Ascending aorta (tissue), 2 donors: ENCODE measurements at regions not wholly inside any gene's neighbourhood (a gene's known extent, or its start where the extent isn't known, plus 50 kb on each side); places are given as distances from the start of the nearest gene placed in this dataset.

Source experiments
- DNase-seq, 2 donors: peaks; one replicate each; pipeline ENCODE4 v3.0.0-alpha.2; 2019; ENCODE audit warnings: low spot score in 2 of 2
- H3K27ac ChIP-seq, 2 donors: fragments of 200-600 bp; sonication (generic); one replicate each; pipeline ENCODE4 v1.5.1; 2016 to 2017; ENCODE audit warnings: mild to moderate bottlenecking in 1 of 2
- H3K27me3 ChIP-seq: fragments of 200-600 bp; sonication (generic); one replicate; pipeline ENCODE4 v1.5.1; 2017
- H3K36me3 ChIP-seq, 2 donors: fragments of 200-600 bp; sonication (generic); one replicate each; pipeline ENCODE4 v1.5.1; 2016
- H3K4me1 ChIP-seq, 2 donors: fragments of 200-600 bp; sonication (generic); one replicate each; pipeline ENCODE4 v1.5.1; 2016 to 2017; ENCODE audit warnings: mild to moderate bottlenecking in 1 of 2
- H3K4me3 ChIP-seq, 2 donors: fragments of 200-600 bp; sonication (generic); one replicate each; pipeline ENCODE4 v1.5.1; 2016 to 2017; ENCODE audit warnings: mild to moderate bottlenecking in 1 of 2
- H3K9me3 ChIP-seq, 2 donors: fragments of 200-600 bp; sonication (generic); one replicate each; pipeline ENCODE4 v1.5.1; 2016
- intact Hi-C: fragments of 100-400 bp; cut with DNase I; formaldehyde crosslinking; loops from one replicate; pipeline ENCODE4 v1.15.1; 2023
- TF ChIP-seq, protein P1 (sequence below), 3 experiments: fragments of 200-600 bp in 2 of 3; fragments of 450-650 bp in 1 of 3; sonication (generic) in 2 of 3; IDR thresholded peaks; one replicate each; pipeline ENCODE4 v1.5.1; 2016 to 2019; ENCODE audit warnings: antibody characterized with exemption in 3 of 3, mild to moderate bottlenecking in 1 of 3, moderate library complexity in 1 of 3

GRCh38 chr1:166379447-166379846 lies 212.6 kb upstream of the FAM78B start:
- Histone ChIP-seq H3K4me1 (no peaks in the 10 kb centered on the region), H3K9me3 (no peaks in the 10 kb centered on the region), H3K36me3 (no peaks in the 10 kb centered on the region), H3K27ac (no peak overlapping the region), H3K4me3 (no peak overlapping the region), H3K27me3 (no peaks in the 10 kb centered on the region)
- DNase-seq, result no peak
- intact Hi-C loops, result no loop called here
- TF ChIP-seq, protein P1, sequence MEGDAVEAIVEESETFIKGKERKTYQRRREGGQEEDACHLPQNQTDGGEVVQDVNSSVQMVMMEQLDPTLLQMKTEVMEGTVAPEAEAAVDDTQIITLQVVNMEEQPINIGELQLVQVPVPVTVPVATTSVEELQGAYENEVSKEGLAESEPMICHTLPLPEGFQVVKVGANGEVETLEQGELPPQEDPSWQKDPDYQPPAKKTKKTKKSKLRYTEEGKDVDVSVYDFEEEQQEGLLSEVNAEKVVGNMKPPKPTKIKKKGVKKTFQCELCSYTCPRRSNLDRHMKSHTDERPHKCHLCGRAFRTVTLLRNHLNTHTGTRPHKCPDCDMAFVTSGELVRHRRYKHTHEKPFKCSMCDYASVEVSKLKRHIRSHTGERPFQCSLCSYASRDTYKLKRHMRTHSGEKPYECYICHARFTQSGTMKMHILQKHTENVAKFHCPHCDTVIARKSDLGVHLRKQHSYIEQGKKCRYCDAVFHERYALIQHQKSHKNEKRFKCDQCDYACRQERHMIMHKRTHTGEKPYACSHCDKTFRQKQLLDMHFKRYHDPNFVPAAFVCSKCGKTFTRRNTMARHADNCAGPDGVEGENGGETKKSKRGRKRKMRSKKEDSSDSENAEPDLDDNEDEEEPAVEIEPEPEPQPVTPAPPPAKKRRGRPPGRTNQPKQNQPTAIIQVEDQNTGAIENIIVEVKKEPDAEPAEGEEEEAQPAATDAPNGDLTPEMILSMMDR (IDR thresholded peaks at IDR 0.05), result no peak

DNA sequence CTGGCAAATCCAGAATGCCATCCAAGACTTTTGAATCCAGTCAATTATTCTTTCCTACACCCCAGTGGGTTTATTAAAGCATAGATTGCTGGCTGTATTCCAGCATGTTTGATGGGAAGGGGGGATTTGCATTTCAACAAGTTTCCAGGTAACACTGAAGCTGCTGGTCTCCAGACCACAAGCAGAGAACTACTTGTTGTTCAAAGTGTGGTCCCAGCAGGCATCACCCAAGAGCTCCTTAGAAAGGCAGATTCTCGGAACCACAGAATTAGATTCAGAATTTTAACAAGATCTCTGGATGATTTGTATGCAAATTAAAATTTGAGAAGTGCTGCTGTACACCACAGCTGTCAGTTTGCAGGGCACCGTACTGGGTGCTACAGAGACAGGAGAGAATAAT lies 216.3 kb upstream of the FAM78B start:
- DNase-seq, result no peak
- TF ChIP-seq, protein P1 (IDR thresholded peaks at IDR 0.05), result no peak
- no peaks in the 10 kb centered on the region for H3K4me1 ChIP-seq
- H3K4me3 ChIP-seq, result no peak overlapping the region
- H3K27ac ChIP-seq, result no peak overlapping the region
- intact Hi-C loops, result no loop called here
- H3K36me3 ChIP-seq, result no peaks in the 10 kb centered on the region
- H3K27me3 ChIP-seq, result no peaks in the 10 kb centered on the region
- H3K9me3 ChIP-seq, result no peaks in the 10 kb centered on the region

DNA sequence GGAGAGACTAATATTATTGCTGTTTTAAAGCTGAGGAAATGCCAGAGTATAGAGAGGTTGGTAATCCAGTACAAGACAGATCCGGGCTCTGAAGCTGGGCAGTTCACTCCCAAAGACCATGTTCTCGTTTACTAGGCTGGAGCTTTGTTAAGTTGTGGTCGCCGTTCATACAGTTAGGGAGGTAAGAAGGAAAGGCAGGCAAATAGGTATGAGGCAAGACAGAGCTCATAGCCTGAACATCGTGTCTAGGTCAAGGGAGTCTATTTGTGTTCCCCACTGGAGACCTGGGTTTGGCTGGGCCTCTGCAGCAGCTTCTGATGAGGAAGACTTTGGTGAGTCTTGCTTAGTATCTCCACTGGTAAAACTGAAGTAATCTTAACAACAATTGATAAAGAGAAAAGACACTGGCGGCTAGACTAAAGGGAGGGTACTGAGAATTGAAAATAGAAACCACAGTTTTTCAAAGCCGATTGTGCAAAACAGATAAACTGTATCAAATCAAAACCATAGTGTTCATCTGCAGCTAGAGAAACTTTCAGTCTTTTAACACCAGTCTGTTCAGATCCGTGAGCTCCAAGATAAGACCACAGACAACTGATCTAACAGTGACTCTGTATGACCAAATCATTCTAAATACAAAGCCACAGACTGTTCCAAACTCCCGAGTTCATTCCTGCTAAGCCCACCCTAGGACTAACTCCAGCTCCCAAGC lies 217.0 kb upstream of the FAM78B start:
- TF ChIP-seq, protein P1 (IDR thresholded peaks at IDR 0.05), result no peak
- Histone ChIP-seq H3K27me3 (no peaks in the 10 kb centered on the region), H3K27ac (no peak overlapping the region), H3K36me3 (no peaks in the 10 kb centered on the region), H3K9me3 (no peaks in the 10 kb centered on the region), H3K4me1 (no peaks in the 10 kb centered on the region), H3K4me3 (no peak overlapping the region)
- DNase-seq, result no peak
- intact Hi-C loops, result no loop called here

GRCh38 chr1:166384948-166385347 lies 218.1 kb upstream of the FAM78B start:
- Histone ChIP-seq H3K4me1 (no peaks in the 10 kb centered on the region), H3K36me3 (no peaks in the 10 kb centered on the region), H3K27me3 (no peaks in the 10 kb centered on the region), H3K27ac (no peak overlapping the region), H3K9me3 (no peaks in the 10 kb centered on the region), H3K4me3 (no peak overlapping the region)
- DNase-seq, result no peak
- TF ChIP-seq, protein P1 (IDR thresholded peaks at IDR 0.05), result no peak
- intact Hi-C loops, result no loop called here

DNA sequence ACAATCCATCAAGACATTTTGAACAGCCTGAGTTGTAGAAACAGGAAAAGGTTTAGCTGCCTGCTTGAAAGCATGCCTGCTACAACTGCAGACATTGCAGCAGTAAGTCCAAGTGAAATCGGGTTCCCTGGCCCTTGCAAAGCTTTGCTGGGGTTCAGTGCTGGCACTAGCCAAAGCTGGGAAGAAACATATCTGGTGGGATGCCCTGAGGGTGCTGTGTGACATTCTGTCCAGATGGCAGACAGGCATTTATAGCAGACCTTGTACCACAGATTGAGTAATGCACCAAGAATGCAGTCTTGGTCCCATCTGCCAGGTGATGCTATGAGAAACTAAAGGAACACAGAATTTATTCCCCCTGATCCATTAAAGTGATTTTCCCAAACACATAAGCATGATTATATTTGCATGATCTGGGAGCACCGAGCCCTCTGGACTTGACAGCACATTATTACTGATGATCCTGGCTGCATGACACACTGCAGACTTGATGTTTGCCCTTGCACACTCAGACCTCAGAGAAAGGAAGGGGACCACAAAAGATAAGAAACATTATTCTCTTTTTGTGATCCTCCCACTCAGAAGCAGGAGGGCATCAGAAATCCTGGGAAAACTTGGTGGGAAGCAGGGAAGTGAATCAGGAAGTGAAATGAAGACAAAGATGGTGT lies 223.7 kb upstream of the FAM78B start:
- Histone ChIP-seq H3K9me3 (no peaks in the 10 kb centered on the region), H3K27me3 (no peaks in the 10 kb centered on the region), H3K4me3 (no peak overlapping the region), H3K4me1 (no peaks in the 10 kb centered on the region), H3K27ac (no peak overlapping the region), H3K36me3 (no peaks in the 10 kb centered on the region)
- TF ChIP-seq, protein P1 (IDR thresholded peaks at IDR 0.05), result no peak
- intact Hi-C loops, result no loop called here
- DNase-seq, result no peak
